GM23338 (cell line): ENCODE measurements at regions not wholly inside any gene's neighbourhood (a gene's known extent, or its start where the extent isn't known, plus 50 kb on each side); places are given as distances from the start of the nearest gene placed in this dataset.

Experiments used
- ATAC-seq: fragments of 200-7000 bp; cut with Tn5 transposase; 3 replicates; pipeline ENCODE4 v1.9.1; 2020
- DNase-seq: peaks from one replicate; pipeline ENCODE4 v3.0.0-alpha.2; 2015; ENCODE audit warnings: low spot score
- H2AFZ ChIP-seq: fragments of 200-600 bp; sonication (generic); 2 replicates; pipeline ENCODE4 v1.8.0; 2016; ENCODE audit warnings: antibody characterized with exemption, mild to moderate bottlenecking, moderate library complexity
- H3F3A ChIP-seq: fragments of 200-600 bp; sonication (generic); replicated peaks from 2 replicates; pipeline ENCODE4 v1.8.0; 2017; ENCODE audit warnings: antibody characterized with exemption, mixed run types, low read depth
- H3K27ac ChIP-seq: fragments of 200-600 bp; sonication (generic); 2 replicates; pipeline ENCODE4 v1.6.1; 2016; ENCODE audit warnings: low read depth
- H3K27me3 ChIP-seq: fragments of 200-600 bp; sonication (generic); 2 replicates; pipeline ENCODE4 v1.8.0; 2016; ENCODE audit warnings: mild to moderate bottlenecking, mixed run types, moderate library complexity; ENCODE audit not compliant: insufficient read depth
- H3K36me3 ChIP-seq: fragments of 200-600 bp; sonication (generic); 2 replicates; pipeline ENCODE4 v1.8.0; 2016; ENCODE audit warnings: mild to moderate bottlenecking; ENCODE audit not compliant: insufficient read depth
- H3K4me1 ChIP-seq: fragments of 200-600 bp; sonication (generic); 2 replicates; pipeline ENCODE4 v1.8.0; 2016; ENCODE audit warnings: mild to moderate bottlenecking, moderate library complexity; ENCODE audit not compliant: insufficient read depth
- H3K4me2 ChIP-seq: fragments of 200-600 bp; sonication (generic); 2 replicates; pipeline ENCODE4 v1.7.1; 2017; ENCODE audit warnings: mixed run types
- H3K4me3 ChIP-seq: fragments of 200-600 bp; sonication (generic); 2 replicates; pipeline ENCODE4 v1.6.1; 2016; ENCODE audit warnings: mixed run types
- H3K79me2 ChIP-seq: fragments of 200-600 bp; sonication (generic); replicated peaks from 2 replicates; pipeline ENCODE4 v1.8.0; 2017; ENCODE audit warnings: mild to moderate bottlenecking; ENCODE audit not compliant: insufficient read depth
- H3K9me2 ChIP-seq: fragments of 200-600 bp; sonication (generic); 2 replicates; pipeline ENCODE4 v1.8.0; 2017; ENCODE audit not compliant: insufficient read depth
- H4K20me1 ChIP-seq: fragments of 200-600 bp; sonication (generic); replicated peaks from 2 replicates; pipeline ENCODE4 v1.8.0; 2017; ENCODE audit warnings: mild to moderate bottlenecking; ENCODE audit not compliant: insufficient read depth
- H3K27ac Mint-ChIP-seq: 2 replicates; pipeline ENCODE4 v1.8.0; 2020; ENCODE audit warnings: inconsistent platforms, mild to moderate bottlenecking, moderate library complexity, mixed read lengths
- H3K27me3 Mint-ChIP-seq: 3 replicates; pipeline ENCODE4 v1.8.0; 2022; ENCODE audit warnings: low read depth, mild to moderate bottlenecking, moderate library complexity, mixed read lengths, inconsistent platforms; ENCODE audit not compliant: insufficient read depth, poor library complexity
- H3K36me3 Mint-ChIP-seq: 3 replicates; pipeline ENCODE4 v1.8.0; 2021; ENCODE audit warnings: low read depth, mild to moderate bottlenecking, inconsistent platforms, moderate library complexity, mixed read lengths
- H3K4me1 Mint-ChIP-seq: 3 replicates; pipeline ENCODE4 v1.8.0; 2020; ENCODE audit warnings: mild to moderate bottlenecking, inconsistent platforms, mixed read lengths
- H3K4me3 Mint-ChIP-seq: 3 replicates; pipeline ENCODE4 v1.8.0; 2021; ENCODE audit warnings: moderate library complexity, mild to moderate bottlenecking, inconsistent platforms, mixed read lengths
- H3K9me3 Mint-ChIP-seq: 3 replicates; pipeline ENCODE4 v1.8.0; 2020; ENCODE audit warnings: moderate library complexity, mild to moderate bottlenecking, inconsistent platforms, mixed read lengths
- CTCF ChIP-seq, 2 experiments: fragments of 200-600 bp in 1 of 2; sonication (generic) in 1 of 2; conservative IDR thresholded peaks; 2 replicates each; pipeline versions ENCODE4 v1.5.1 to v1.6.1; 2016 to 2017; ENCODE audit warnings: antibody characterized with exemption in 2 of 2, low read depth in 2 of 2, mild to moderate bottlenecking in 2 of 2, moderate library complexity in 1 of 2
- EZH2 ChIP-seq: fragments of 200-600 bp; sonication (generic); IDR thresholded peaks from one replicate; pipeline ENCODE4 v1.8.0; 2017; ENCODE audit warnings: antibody characterized with exemption, mild to moderate bottlenecking, low read depth; ENCODE audit not compliant: unreplicated experiment
- NANOG ChIP-seq: IDR thresholded peaks from 2 replicates; pipeline ENCODE4 v1.6.1; 2016; ENCODE audit warnings: antibody characterized with exemption, borderline replicate concordance
- STAT1 ChIP-seq: IDR thresholded peaks from one replicate; pipeline ENCODE4 v1.6.1; 2016; ENCODE audit warnings: antibody characterized with exemption; ENCODE audit not compliant: unreplicated experiment
- TF ChIP-seq, protein P1 (sequence below): fragments of 250-450 bp; sonication (Bioruptor Pico); IDR thresholded peaks from 2 replicates; pipeline ENCODE4 v1.5.0; 2020; ENCODE audit warnings: mild to moderate bottlenecking, moderate library complexity

DNA sequence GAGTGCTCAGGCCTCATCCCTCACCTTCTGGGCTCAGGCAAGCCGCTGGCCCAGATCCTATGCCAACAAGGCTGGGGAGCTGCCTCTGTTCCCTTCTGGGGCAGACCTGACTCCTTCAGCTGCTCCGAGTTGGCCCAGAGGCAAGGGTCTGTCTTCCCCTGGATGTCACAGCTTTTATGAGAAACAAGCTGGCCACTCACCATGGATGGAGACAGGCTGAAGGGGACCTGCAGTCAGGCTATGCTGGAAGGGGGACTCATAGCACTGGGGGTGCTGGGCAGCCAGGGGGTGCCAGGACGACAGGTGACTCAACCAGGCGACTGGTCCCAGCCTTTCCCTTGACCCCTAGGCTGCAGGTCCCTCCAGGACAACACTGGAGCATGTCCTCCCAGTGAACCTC lies 52.4 kb upstream of the C1QTNF9B start:
- Histone ChIP-seq H3K79me2 (no peaks in the 10 kb centered on the region), H3K27ac (no peak overlapping the region), H3K4me2 (no peak overlapping the region), H3F3A (no peaks in the 10 kb centered on the region), H4K20me1 (no peaks in the 10 kb centered on the region), H3K27me3 (no peaks in the 10 kb centered on the region), H3K4me3 (no peak overlapping the region), H3K9me2 (no peaks in the 10 kb centered on the region), H3K36me3 (no peaks in the 10 kb centered on the region), H3K4me1 (no peaks in the 10 kb centered on the region), H2AFZ (no peak overlapping the region)
- TF ChIP-seq NANOG (no peak), STAT1 (no peak)
- TF ChIP-seq, protein P1, sequence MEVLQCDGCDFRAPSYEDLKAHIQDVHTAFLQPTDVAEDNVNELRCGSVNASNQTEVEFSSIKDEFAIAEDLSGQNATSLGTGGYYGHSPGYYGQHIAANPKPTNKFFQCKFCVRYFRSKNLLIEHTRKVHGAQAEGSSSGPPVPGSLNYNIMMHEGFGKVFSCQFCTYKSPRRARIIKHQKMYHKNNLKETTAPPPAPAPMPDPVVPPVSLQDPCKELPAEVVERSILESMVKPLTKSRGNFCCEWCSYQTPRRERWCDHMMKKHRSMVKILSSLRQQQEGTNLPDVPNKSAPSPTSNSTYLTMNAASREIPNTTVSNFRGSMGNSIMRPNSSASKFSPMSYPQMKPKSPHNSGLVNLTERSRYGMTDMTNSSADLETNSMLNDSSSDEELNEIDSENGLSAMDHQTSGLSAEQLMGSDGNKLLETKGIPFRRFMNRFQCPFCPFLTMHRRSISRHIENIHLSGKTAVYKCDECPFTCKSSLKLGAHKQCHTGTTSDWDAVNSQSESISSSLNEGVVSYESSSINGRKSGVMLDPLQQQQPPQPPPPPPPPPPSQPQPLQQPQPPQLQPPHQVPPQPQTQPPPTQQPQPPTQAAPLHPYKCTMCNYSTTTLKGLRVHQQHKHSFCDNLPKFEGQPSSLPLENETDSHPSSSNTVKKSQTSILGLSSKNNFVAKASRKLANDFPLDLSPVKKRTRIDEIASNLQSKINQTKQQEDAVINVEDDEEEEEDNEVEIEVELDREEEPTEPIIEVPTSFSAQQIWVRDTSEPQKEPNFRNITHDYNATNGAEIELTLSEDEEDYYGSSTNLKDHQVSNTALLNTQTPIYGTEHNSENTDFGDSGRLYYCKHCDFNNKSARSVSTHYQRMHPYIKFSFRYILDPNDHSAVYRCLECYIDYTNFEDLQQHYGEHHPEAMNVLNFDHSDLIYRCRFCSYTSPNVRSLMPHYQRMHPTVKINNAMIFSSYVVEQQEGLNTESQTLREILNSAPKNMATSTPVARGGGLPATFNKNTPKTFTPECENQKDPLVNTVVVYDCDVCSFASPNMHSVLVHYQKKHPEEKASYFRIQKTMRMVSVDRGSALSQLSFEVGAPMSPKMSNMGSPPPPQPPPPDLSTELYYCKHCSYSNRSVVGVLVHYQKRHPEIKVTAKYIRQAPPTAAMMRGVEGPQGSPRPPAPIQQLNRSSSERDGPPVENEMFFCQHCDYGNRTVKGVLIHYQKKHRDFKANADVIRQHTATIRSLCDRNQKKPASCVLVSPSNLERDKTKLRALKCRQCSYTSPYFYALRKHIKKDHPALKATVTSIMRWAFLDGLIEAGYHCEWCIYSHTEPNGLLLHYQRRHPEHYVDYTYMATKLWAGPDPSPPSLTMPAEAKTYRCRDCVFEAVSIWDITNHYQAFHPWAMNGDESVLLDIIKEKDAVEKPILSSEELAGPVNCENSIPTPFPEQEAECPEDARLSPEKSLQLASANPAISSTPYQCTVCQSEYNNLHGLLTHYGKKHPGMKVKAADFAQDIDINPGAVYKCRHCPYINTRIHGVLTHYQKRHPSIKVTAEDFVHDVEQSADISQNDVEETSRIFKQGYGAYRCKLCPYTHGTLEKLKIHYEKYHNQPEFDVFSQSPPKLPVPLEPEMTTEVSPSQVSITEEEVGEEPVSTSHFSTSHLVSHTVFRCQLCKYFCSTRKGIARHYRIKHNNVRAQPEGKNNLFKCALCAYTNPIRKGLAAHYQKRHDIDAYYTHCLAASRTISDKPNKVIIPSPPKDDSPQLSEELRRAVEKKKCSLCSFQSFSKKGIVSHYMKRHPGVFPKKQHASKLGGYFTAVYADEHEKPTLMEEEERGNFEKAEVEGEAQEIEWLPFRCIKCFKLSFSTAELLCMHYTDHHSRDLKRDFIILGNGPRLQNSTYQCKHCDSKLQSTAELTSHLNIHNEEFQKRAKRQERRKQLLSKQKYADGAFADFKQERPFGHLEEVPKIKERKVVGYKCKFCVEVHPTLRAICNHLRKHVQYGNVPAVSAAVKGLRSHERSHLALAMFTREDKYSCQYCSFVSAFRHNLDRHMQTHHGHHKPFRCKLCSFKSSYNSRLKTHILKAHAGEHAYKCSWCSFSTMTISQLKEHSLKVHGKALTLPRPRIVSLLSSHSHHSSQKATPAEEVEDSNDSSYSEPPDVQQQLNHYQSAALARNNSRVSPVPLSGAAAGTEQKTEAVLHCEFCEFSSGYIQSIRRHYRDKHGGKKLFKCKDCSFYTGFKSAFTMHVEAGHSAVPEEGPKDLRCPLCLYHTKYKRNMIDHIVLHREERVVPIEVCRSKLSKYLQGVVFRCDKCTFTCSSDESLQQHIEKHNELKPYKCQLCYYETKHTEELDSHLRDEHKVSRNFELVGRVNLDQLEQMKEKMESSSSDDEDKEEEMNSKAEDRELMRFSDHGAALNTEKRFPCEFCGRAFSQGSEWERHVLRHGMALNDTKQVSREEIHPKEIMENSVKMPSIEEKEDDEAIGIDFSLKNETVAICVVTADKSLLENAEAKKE (CRISPR knock-in tag): no peak
- DNase-seq (no peak), ATAC-seq (no peak)
- H3K36me3 Mint-ChIP-seq: no peaks in the 10 kb centered on the region
- H3K9me3 Mint-ChIP-seq: no peaks in the 10 kb centered on the region; the same call in 2 of the 3 replicates
- H3K4me1 Mint-ChIP-seq: no peaks in the 10 kb centered on the region
- no peak overlapping the region for H3K4me3 Mint-ChIP-seq
- H3K27me3 Mint-ChIP-seq: peaks cover 6% of the 10 kb centered on the region
- H3K27ac Mint-ChIP-seq: no peak overlapping the region

DNA sequence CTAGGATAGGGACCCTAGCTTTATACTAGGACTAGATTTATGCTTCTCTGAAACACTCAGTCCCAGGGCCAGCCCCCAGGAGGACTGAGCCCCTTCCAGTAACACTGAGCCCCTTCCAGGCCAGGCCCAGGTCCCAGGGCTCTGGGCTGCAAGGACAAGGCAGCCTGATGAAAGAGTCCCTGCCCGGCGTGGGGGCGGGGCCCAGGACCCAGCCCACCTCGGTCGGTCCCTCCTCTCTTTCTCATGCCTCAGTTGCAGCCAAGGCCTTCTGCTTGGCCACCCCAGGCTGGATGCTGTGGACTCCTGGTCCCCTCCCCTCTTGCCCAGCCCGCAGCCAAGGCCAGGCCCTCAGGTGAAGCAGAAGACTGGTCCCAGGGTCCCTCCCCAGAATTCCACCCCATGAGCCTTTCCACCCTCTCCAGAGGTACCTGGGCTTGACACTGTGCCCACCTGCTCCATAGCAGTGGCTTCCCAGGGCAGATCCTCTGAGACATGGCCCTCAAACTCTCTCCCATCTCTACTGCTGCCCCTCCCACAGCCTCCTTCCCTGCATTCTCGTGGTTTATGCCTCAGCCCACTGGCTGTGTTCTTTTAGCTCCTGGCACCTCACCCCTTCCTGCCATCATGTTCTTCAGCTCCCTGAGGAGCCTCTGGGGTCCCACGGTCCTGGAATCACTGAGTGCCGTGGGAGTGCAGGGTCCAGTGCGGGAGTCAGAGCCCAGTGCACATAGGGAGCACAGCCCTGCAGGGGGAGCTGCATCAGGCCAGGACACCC lies 53.6 kb upstream of the C1QTNF9B start:
- no peak overlapping the region for H3K4me3 ChIP-seq
- no peaks in the 10 kb centered on the region for H3K36me3 ChIP-seq
- Mint-ChIP-seq H3K27ac (no peak overlapping the region), H3K27me3 (peaks cover 10% of the 10 kb centered on the region), H3K36me3 (no peaks in the 10 kb centered on the region), H3K4me1 (no peaks in the 10 kb centered on the region; the same call in 2 of the 3 replicates), H3K4me3 (no peak overlapping the region), H3K9me3 (no peaks in the 10 kb centered on the region; the same call in 2 of the 3 replicates)
- H3K27ac ChIP-seq: no peak overlapping the region
- DNase-seq: no peak
- no peaks in the 10 kb centered on the region for H3K4me1 ChIP-seq
- H3F3A ChIP-seq: no peaks in the 10 kb centered on the region
- no peaks in the 10 kb centered on the region for H4K20me1 ChIP-seq
- H3K9me2 ChIP-seq: no peaks in the 10 kb centered on the region
- H3K79me2 ChIP-seq: no peaks in the 10 kb centered on the region
- TF ChIP-seq EZH2 (no peak), CTCF (conservative IDR thresholded peaks at IDR 0.05; ENCODE audit: low read depth in 2 of 2) (0 out of 4 replicates have a peak, but pooled peaks have one; percentile 7 to 12)
- H3K27me3 ChIP-seq: no peaks in the 10 kb centered on the region
- ATAC-seq: no peak
- no peak overlapping the region for H3K4me2 ChIP-seq
- H2AFZ ChIP-seq: no peak overlapping the region
